Suprapubic skin (tissue), 4 donors: ENCODE measurements at regions not wholly inside any gene's neighbourhood (a gene's known extent, or its start where the extent isn't known, plus 50 kb on each side); places are given as distances from the start of the nearest gene placed in this dataset.
A peak's percentile ranks its signal among the peaks of the same experiment; 100 is the strongest.

Source experiments
- DNase-seq, 2 donors: peaks; one replicate each; pipeline ENCODE4 v3.0.0-alpha.2; 2019; ENCODE audit warnings: low spot score in 2 of 2
- H3K27ac ChIP-seq: fragments of 200-600 bp; sonication (generic); one replicate; pipeline ENCODE4 v1.5.1; 2019
- H3K27me3 ChIP-seq: fragments of 200-600 bp; sonication (generic); one replicate; pipeline ENCODE4 v1.5.1; 2019
- H3K36me3 ChIP-seq: fragments of 200-600 bp; sonication (generic); one replicate; pipeline ENCODE4 v1.5.1; 2019
- H3K4me1 ChIP-seq: fragments of 200-600 bp; sonication (generic); one replicate; pipeline ENCODE4 v1.5.1; 2019
- H3K4me3 ChIP-seq: fragments of 200-600 bp; sonication (generic); one replicate; pipeline ENCODE4 v1.5.1; 2019; ENCODE audit warnings: mild to moderate bottlenecking
- H3K9me3 ChIP-seq: fragments of 200-600 bp; sonication (generic); one replicate; pipeline ENCODE4 v1.5.1; 2019
- CTCF ChIP-seq, 2 donors: fragments of 200-600 bp in 1 of 2; fragments of 450-650 bp in 1 of 2; sonication (generic) in 1 of 2; IDR thresholded peaks; one replicate each; pipeline ENCODE4 v1.5.1; 2016 to 2019; ENCODE audit warnings: antibody characterized with exemption in 2 of 2, mild to moderate bottlenecking in 1 of 2, moderate library complexity in 1 of 2
- EP300 ChIP-seq: sonication (generic); formaldehyde crosslinking; IDR thresholded peaks from one replicate; pipeline ENCODE4 v1.6.1; 2017; ENCODE audit warnings: antibody characterized with exemption
- POLR2A ChIP-seq, 2 donors: fragments of 450-650 bp; IDR thresholded peaks; one replicate each; pipeline ENCODE4 v1.6.1; 2017; ENCODE audit warnings: antibody characterized with exemption in 2 of 2, mild to moderate bottlenecking in 2 of 2, moderate library complexity in 2 of 2
- POLR2AphosphoS5 ChIP-seq, 3 donors: sonication (generic); formaldehyde crosslinking; IDR thresholded peaks; one replicate each; pipeline ENCODE4 v1.6.1; 2017; ENCODE audit warnings: antibody characterized with exemption in 3 of 3
- WGBS: methylation state at CpG from one replicate; pipeline ENCODE4 v1.1.5; 2018; 5-methylcytosine and 5-hydroxymethylcytosine counted together

- DNase-seq: no peak
- no peak for TF ChIP-seq POLR2AphosphoS5 (IDR thresholded peaks at IDR 0.05)
- H3K4me3 ChIP-seq: no peak overlapping the region
- H3K4me1 ChIP-seq: no peaks in the 10 kb centered on the region
- H3K27ac ChIP-seq: no peak overlapping the region
- no peaks in the 10 kb centered on the region for H3K36me3 ChIP-seq
- H3K9me3 ChIP-seq: no peaks in the 10 kb centered on the region
- H3K27me3 ChIP-seq: peaks cover 8% of the 10 kb centered on the region
- 72% methylated on average over 31 of the region's 31 CpGs for WGBS
These were observed 51.6 kb upstream of the MGMT start for GRCh38 chr10:129415215-129416140.

- WGBS: 78% methylated on average over 8 of the region's 8 CpGs
- Histone ChIP-seq H3K27ac (no peak overlapping the region), H3K4me1 (no peaks in the 10 kb centered on the region), H3K4me3 (no peak overlapping the region), H3K36me3 (no peaks in the 10 kb centered on the region), H3K9me3 (no peaks in the 10 kb centered on the region), H3K27me3 (peaks cover 8% of the 10 kb centered on the region)
- DNase-seq: no peak
- TF ChIP-seq EP300 (no peak), CTCF (IDR thresholded peaks at IDR 0.05) (no peak), POLR2AphosphoS5 (IDR thresholded peaks at IDR 0.05) (no peak), POLR2A (IDR thresholded peaks at IDR 0.05) (no peak)
These were observed 50.9 kb upstream of the MGMT start for GRCh38 chr10:129416155-129416554.

GRCh38 chr10:129416956-129417765, 49.9 kb upstream of the MGMT start:
- H3K4me3 ChIP-seq: no peak overlapping the region
- no peaks in the 10 kb centered on the region for H3K9me3 ChIP-seq
- no peak for DNase-seq
- H3K36me3 ChIP-seq: no peaks in the 10 kb centered on the region
- WGBS: 53% methylated on average over 14 of the region's 14 CpGs
- TF ChIP-seq EP300 (no peak), POLR2AphosphoS5 (IDR thresholded peaks at IDR 0.05) (no peak), POLR2A (IDR thresholded peaks at IDR 0.05) (no peak), CTCF (IDR thresholded peaks at IDR 0.05) (no peak)
- peak overlapping the region; percentile 34 for H3K27ac ChIP-seq
- no peaks in the 10 kb centered on the region for H3K4me1 ChIP-seq
- H3K27me3 ChIP-seq: peaks cover 8% of the 10 kb centered on the region
